Panc1 (cell line): ENCODE measurements at regions not wholly inside any gene's neighbourhood (a gene's known extent, or its start where the extent isn't known, plus 50 kb on each side); places are given as distances from the start of the nearest gene placed in this dataset.

Experiments
- CTCF ChIP-seq: fragments of 450-650 bp; IDR thresholded peaks from 2 replicates; pipeline ENCODE4 v1.5.1; 2017; ENCODE audit warnings: mild to moderate bottlenecking
- POLR2AphosphoS5 ChIP-seq: IDR thresholded peaks from 2 replicates; pipeline ENCODE4 v1.6.1; 2012; ENCODE audit warnings: mild to moderate bottlenecking, low read depth, low read length, moderate library complexity
- REST ChIP-seq, 2 experiments: IDR thresholded peaks; 2 replicates each; pipeline ENCODE4 v1.6.1; 2011 to 2012; ENCODE audit warnings: low read depth in 2 of 2, control low read depth in 1 of 2, low read length in 1 of 2, mild to moderate bottlenecking in 1 of 2, moderate library complexity in 1 of 2; ENCODE audit not compliant: insufficient read depth in 1 of 2
- TCF7L2 ChIP-seq: IDR thresholded peaks from 2 replicates; pipeline ENCODE4 v1.6.1; 2011; ENCODE audit warnings: mild to moderate bottlenecking, low read depth, low read length, inconsistent platforms

GRCh38 chr4:107442538-107443111 lies 277.4 kb downstream of the PAPSS1 start:
- TF ChIP-seq TCF7L2: no peak
- no peak for TF ChIP-seq REST (IDR thresholded peaks at IDR 0.05; ENCODE audit: insufficient read depth in 1 of 2, low read depth in 2 of 2, low read length in 1 of 2)
- TF ChIP-seq CTCF: no peak
- no peak for TF ChIP-seq POLR2AphosphoS5
